H1 (cell line): ENCODE measurements at regions not wholly inside any gene's neighbourhood (a gene's known extent, or its start where the extent isn't known, plus 50 kb on each side); places are given as distances from the start of the nearest gene placed in this dataset.

Experiments used
- CHD7 ChIP-seq: fragments of 300-600 bp; sonication (generic); IDR thresholded peaks from 2 replicates; pipeline ENCODE4 v1.7.1; 2012; ENCODE audit warnings: low read length, moderate library complexity, mild to moderate bottlenecking, inconsistent platforms; ENCODE audit not compliant: insufficient replicate concordance

GRCh38 chr1:147390185-147390542 lies 147.7 kb downstream of the CHD1L start (continued):
- TF ChIP-seq CHD7: no peak
